GM18858 (cell line): ENCODE measurements at regions not wholly inside any gene's neighbourhood (a gene's known extent, or its start where the extent isn't known, plus 50 kb on each side); places are given as distances from the start of the nearest gene placed in this dataset.
A peak's percentile ranks its signal among the peaks of the same experiment; 100 is the strongest.
"Not testable (repeated sequence)": the region's sequence is repeated elsewhere in the genome, so short reads cannot be mapped to it uniquely, and the experiment has no call there.

Experiments used
- ATAC-seq: cut with Tn5 transposase; IDR thresholded peaks from one replicate; pipeline ENCODE4 v1.9.1; 2021; ENCODE audit not compliant: unreplicated experiment

- no peak for ATAC-seq
Observed at GRCh38 chr5:114838937-114839336, 330.8 kb downstream of the TRIM36 start.

GRCh38 chr5:114830114-114830513, 339.6 kb downstream of the TRIM36 start:
- no peak for ATAC-seq

DNA sequence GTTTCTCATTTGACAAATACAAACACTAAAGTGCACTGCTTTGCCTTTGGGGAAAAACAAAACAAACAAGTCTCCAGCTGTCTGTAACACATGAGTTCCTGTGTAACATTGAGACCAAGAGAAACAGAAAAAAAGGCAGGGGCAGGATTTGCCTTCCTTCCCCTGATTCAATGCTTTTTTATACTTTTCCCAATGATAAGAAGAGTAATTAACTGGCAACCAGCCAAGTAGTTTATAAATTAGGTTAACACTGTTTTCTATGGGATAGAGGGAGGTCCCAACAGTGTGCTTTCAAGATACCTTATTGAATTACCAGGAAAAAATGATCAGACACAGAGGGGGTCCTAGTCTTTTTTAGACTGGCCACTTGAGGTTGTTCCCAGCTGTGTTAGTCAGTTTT, 346.8 kb downstream of the TRIM36 start:
- no peak for ATAC-seq

- ATAC-seq = no peak
Observed at GRCh38 chr5:114822436-114822835, 347.3 kb downstream of the TRIM36 start.

- ATAC-seq = no peak
Observed at GRCh38 chr5:114790403-114790792, 379.3 kb downstream of the TRIM36 start.

- peak; percentile 86 for ATAC-seq
Observed at GRCh38 chr5:114789773-114790402, 379.8 kb downstream of the TRIM36 start.

GRCh38 chr5:114782869-114783268, 386.8 kb downstream of the TRIM36 start:
- no peak for ATAC-seq

GRCh38 chr5:114782177-114782576, 387.5 kb downstream of the TRIM36 start:
- no peak for ATAC-seq

DNA sequence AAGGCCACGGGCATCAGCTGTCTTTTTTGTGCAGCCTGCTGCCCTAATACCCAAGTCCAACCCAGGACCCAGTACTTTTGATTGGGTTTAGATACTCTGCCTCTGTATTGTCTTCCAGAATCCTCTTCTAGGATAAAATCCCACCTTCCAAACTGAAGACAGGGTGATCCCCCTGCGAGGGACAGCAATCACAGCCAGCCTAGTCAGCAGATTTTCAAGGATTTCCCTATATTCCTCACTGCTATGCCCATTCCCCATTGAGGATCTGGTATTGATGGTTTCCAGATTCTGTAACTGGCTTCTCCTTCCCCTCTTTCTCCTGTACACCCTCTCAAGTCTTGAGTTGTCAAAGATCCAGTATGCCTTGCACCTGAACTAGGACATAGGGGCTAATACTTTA, 389.4 kb downstream of the TRIM36 start:
- ATAC-seq = no peak

DNA sequence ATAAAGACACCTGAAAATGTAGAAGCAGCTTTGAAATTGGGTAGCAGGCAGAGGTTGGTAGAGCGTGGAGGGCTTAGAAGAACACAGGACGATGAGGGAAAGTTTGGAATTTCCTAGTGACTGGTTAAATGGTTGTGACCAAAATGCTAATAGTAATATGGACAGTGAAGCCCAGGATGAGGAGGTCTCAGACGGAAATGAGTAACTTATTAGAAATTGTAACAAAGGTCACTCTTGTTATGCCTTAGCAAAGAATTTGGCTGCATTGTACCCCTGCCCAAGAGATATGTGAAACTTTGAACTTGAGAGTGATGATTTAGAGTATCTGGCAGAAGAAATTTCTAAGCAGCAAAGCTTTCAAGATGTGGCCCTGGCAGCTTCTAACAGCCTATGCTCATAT, 382.5 kb downstream of the KCNN2 start:
- no peak for ATAC-seq

- no peak for ATAC-seq
Observed at GRCh38 chr5:114734238-114734637, 372.4 kb downstream of the KCNN2 start.

DNA sequence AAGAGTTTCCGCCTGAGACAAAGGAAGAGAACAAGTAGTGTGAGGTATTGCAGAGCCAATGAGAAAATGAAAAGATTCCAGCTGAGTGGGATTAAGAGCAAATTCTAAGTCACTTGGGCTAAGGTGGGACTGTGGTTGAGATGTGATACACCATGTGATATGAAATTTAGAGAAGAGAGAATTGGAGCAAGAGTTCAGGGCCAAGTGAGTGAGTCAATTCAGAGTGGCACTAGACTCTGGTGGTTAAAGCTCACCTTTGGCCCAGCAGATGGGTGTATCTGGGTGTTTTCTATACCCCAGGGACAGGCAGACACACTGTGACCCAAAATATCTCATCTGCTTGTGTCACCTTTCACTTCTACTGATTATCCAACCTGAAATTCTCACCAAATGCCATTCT, 368.1 kb downstream of the KCNN2 start:
- ATAC-seq = no peak

- ATAC-seq = no peak
Observed at GRCh38 chr5:114727358-114727757, 365.5 kb downstream of the KCNN2 start.

DNA sequence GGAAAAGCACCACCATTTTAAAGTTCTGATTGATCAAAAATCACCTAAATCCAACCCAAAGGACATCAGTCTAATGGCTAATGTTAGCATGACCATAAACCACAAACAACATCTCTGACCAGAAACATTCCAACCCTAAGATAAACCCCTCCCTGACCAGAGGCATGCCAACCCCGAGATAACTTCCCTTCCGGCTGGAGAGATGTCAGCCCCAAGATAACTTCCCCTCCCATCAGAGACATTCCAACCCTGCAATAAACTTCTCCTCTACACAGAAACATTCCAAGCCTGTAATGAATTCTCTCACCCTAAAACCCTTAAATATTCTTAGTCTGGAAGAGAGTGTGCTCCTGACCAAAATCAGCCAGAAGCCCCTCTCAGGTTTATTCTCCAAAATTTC, 364.3 kb downstream of the KCNN2 start:
- ATAC-seq = no peak

- ATAC-seq = no peak
Observed at GRCh38 chr5:114719268-114719667, 357.4 kb downstream of the KCNN2 start.

DNA sequence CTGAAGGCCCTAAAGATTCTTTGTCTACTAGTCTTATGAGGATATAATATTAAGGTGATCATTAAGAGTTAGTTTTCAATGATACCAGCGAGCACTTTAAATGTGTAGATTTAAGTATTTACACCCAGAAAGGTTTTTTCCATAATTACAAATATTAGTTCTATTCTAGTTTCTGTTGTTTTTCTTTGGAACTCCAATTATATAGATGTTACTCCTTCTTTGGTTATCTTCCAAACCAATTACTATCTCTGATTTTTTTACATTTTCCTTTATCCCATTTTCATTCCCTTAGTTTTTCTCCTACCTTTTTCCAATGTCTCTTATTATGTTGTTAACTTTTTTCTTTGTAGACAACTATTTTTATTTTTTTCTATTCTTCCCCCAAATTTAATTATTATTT, 355.1 kb downstream of the KCNN2 start:
- no peak for ATAC-seq

- ATAC-seq = not testable (repeated sequence)
Observed at GRCh38 chr5:114704225-114704893, 342.5 kb downstream of the KCNN2 start.

- ATAC-seq = no peak
Observed at GRCh38 chr5:114702731-114703130, 340.9 kb downstream of the KCNN2 start.

- ATAC-seq = no peak
Observed at GRCh38 chr5:114702136-114702535, 340.3 kb downstream of the KCNN2 start.

- no peak for ATAC-seq
Observed at GRCh38 chr5:114700823-114701222, 339.0 kb downstream of the KCNN2 start.

GRCh38 chr5:114695292-114695904, 333.5 kb downstream of the KCNN2 start:
- no peak for ATAC-seq

DNA sequence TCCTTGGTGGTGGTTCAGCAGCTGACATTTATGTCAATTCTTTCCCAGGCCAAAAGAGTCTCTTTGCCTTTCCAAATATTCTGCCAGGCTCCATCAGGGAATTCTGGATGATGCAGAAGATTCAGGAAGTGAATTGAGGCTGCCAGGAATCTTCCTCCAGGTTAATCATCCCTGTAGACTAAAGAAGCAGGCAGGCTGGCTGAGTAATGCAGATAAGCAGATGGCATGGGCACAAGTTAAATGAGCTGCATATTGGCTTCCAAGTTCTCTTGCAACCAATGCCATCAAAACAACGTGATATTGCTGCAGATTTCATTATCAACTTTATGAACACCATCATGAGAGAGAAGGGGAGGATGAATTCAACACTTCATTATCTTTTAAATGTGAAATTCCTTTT, 324.5 kb downstream of the KCNN2 start:
- ATAC-seq = no peak

DNA sequence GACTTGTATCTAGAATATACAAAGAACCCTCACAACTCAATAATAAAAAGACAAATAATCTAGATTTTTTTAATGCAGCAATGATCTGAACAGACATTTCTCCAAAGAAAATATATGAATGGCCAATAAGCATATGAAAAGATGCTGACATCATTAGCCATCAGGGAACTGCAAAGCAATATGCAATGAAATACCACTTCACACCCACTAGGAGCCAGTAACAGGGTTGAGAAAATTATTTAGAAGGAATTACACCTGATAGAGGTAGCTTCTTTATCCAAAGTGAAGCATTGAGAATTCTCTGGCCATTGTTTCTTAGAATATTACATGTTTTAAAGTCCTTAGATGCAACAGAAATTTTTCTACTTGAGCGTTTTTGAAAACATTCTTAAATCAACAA, 316.9 kb downstream of the KCNN2 start:
- ATAC-seq = no peak
